ENCODE measurements at regions not wholly inside any gene's neighbourhood (a gene's known extent, or its start where the extent isn't known, plus 50 kb on each side); places are given as distances from the start of the nearest gene placed in this dataset.

DNA sequence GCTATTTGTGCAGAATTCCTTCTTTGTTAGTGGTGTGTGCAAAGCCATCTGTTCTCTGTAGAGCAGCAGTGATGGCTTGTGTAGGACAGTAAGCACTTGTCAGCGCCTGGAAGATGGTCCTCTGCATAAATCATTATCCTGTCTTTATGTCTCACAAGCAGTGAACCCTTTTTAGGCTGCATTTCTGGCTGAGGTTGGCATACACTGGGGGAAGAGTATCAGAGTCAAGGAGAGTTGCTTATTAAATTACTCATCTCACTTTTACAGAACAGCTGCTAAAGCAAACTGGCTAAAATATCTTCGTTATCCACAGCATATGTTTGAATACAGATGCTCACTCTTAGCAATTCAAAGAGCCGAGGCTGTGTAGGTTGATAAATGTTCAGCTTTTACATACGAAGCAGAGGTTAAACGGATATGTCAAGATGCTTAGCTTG is 54.6 kb upstream of the NCAM2 start:
- no peaks in the 10 kb centered on the region for H3K27me3 ChIP-seq
- H3K9me3 ChIP-seq, result no peaks in the 10 kb centered on the region
- 32% methylated on average over 5 of the region's 5 CpGs for WGBS
- no peak overlapping the region for H3K27ac ChIP-seq (replicated peaks in 1 of 4)
- H3K4me3 ChIP-seq, result no peak overlapping the region
- no peaks in the 10 kb centered on the region for H3K36me3 ChIP-seq
- TF ChIP-seq POLR2A (IDR thresholded peaks at IDR 0.05; ENCODE audit: low read depth) (no peak), EP300 (IDR thresholded peaks at IDR 0.05) (no peak), POLR2AphosphoS5 (IDR thresholded peaks at IDR 0.05) (no peak)
- TF ChIP-seq, protein P1, sequence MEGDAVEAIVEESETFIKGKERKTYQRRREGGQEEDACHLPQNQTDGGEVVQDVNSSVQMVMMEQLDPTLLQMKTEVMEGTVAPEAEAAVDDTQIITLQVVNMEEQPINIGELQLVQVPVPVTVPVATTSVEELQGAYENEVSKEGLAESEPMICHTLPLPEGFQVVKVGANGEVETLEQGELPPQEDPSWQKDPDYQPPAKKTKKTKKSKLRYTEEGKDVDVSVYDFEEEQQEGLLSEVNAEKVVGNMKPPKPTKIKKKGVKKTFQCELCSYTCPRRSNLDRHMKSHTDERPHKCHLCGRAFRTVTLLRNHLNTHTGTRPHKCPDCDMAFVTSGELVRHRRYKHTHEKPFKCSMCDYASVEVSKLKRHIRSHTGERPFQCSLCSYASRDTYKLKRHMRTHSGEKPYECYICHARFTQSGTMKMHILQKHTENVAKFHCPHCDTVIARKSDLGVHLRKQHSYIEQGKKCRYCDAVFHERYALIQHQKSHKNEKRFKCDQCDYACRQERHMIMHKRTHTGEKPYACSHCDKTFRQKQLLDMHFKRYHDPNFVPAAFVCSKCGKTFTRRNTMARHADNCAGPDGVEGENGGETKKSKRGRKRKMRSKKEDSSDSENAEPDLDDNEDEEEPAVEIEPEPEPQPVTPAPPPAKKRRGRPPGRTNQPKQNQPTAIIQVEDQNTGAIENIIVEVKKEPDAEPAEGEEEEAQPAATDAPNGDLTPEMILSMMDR (IDR thresholded peaks at IDR 0.05), result no peak
- intact Hi-C loops (cut with DNase I), result no loop called here
- H3K4me1 ChIP-seq, result no peaks in the 10 kb centered on the region
- DNase-seq (ENCODE audit: extremely low spot score), result no peak

DNA sequence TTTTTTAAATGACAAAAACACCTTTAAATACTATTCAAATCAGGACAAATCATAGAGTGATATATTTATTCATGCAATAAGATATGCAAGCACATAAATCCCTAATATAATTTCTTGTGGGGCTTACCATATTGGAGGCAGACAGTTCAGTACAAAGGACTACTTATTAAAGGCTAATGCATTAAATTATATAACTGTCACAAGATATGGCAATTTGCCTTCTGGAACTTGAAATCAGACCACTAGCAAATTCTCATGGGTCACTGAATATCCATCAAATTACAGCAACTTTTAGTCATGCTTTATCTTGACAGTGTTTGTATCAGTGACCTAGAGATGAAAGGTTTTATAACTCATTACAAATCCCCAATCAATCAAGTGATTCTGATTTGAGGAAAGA is 54.1 kb upstream of the NCAM2 start:
- intact Hi-C loops (cut with DNase I), result no loop called here
- no peak for TF ChIP-seq EP300 (IDR thresholded peaks at IDR 0.05)
- no peak for TF ChIP-seq POLR2A (IDR thresholded peaks at IDR 0.05; ENCODE audit: low read depth)
- TF ChIP-seq, protein P1 (IDR thresholded peaks at IDR 0.05), result no peak
- TF ChIP-seq POLR2AphosphoS5 (IDR thresholded peaks at IDR 0.05), result no peak
- H3K4me1 ChIP-seq, result no peaks in the 10 kb centered on the region
- H3K27me3 ChIP-seq, result no peaks in the 10 kb centered on the region
- no peaks in the 10 kb centered on the region for H3K36me3 ChIP-seq
- H3K4me3 ChIP-seq, result no peak overlapping the region
- DNase-seq (ENCODE audit: extremely low spot score), result no peak
- H3K27ac ChIP-seq (replicated peaks in 1 of 4), result no peak overlapping the region
- no peaks in the 10 kb centered on the region for H3K9me3 ChIP-seq

DNA sequence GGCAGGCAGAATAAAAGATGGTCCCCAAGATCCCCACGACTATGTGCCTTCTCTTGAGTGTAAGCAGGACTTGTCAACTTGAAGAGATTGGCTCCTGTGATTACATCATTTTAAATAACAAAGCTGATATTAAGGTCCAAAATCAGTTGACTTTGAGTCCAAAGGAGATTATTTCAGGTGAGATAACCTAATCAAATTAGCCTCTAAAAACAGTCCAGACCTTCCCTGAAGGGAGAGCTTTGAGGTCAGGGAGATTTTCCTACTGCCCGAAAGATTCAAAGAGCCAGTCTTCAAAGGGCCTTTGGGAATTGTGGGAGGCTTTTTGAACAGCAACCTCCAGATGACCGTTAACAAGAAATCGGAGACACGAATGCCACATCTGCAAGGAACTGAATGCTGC is 51.5 kb upstream of the NCAM2 start:
- Histone ChIP-seq H3K9me3 (no peaks in the 10 kb centered on the region), H3K27me3 (no peaks in the 10 kb centered on the region), H3K4me1 (no peaks in the 10 kb centered on the region), H3K36me3 (no peaks in the 10 kb centered on the region), H3K27ac (replicated peaks in 1 of 4) (no peak overlapping the region), H3K4me3 (no peak overlapping the region)
- DNase-seq (ENCODE audit: extremely low spot score), result no peak
- TF ChIP-seq POLR2A (IDR thresholded peaks at IDR 0.05; ENCODE audit: low read depth) (no peak), POLR2AphosphoS5 (IDR thresholded peaks at IDR 0.05) (no peak), EP300 (IDR thresholded peaks at IDR 0.05) (no peak)
- TF ChIP-seq, protein P1 (IDR thresholded peaks at IDR 0.05), result no peak
- intact Hi-C loops (cut with DNase I), result no loop called here
- WGBS, result 86% methylated on average over 3 of the region's 5 CpGs

Small RNA genes in the stretch of these regions (small RNA-seq; reads per million reads assigned to genes)
- gene AL157359.3 (0 reads per million in 3 donors), gene AP001506.1 (0 reads per million in 3 donors), gene MIR548X (0 reads per million in 3 donors), gene RN7SKP147 (0 reads per million in 3 donors), gene RNU1-139P (0 reads per million in 3 donors), gene RNU6-772P (0 reads per million in 3 donors), gene RPL37P4 (0 reads per million in 3 donors)
